Caki2 (cell line): ENCODE measurements at regions not wholly inside any gene's neighbourhood (a gene's known extent, or its start where the extent isn't known, plus 50 kb on each side); places are given as distances from the start of the nearest gene placed in this dataset.

Experiments
- DNase-seq: peaks from one replicate; pipeline ENCODE4 v3.0.0-alpha.2; 2015; ENCODE audit warnings: low read depth
- in situ Hi-C: cut with HindIII; loops from 2 replicates; pipeline ENCODE4 v1.10.0; 2016; ENCODE audit warnings: low sequenced_read_pairs, low pct_unique_long_range_greater_than_20kb, mixed read lengths

- in situ Hi-C loops, result no loop called here
- no peak for DNase-seq
Measured at GRCh38 chr6:141267420-141267819, 865.3 kb upstream of the GJE1 start.

GRCh38 chr6:141265756-141266623, 866.7 kb upstream of the GJE1 start:
- no peak for DNase-seq
- in situ Hi-C loops, result no loop called here

- no peak for DNase-seq
- in situ Hi-C loops, result no loop called here
Measured at GRCh38 chr6:141264101-141264500, 868.6 kb upstream of the GJE1 start.

GRCh38 chr6:141261672-141262060, 871.1 kb upstream of the GJE1 start:
- in situ Hi-C loops, result no loop called here
- DNase-seq, result no peak

- in situ Hi-C loops, result no loop called here
Measured at GRCh38 chr6:141261016-141261671, 871.6 kb upstream of the GJE1 start.

GRCh38 chr6:141260627-141261015, 872.1 kb upstream of the GJE1 start:
- no peak for DNase-seq
- in situ Hi-C loops, result no loop called here

More at GRCh38 chr6:141261016-141261671, 871.6 kb upstream of the GJE1 start:
- DNase-seq, result no peak

- in situ Hi-C loops, result no loop called here
- no peak for DNase-seq
Measured at GRCh38 chr6:141259807-141260206, 872.9 kb upstream of the GJE1 start.

GRCh38 chr6:141259091-141259490, 873.6 kb upstream of the GJE1 start:
- no peak for DNase-seq
- in situ Hi-C loops, result no loop called here

- DNase-seq, result no peak
- in situ Hi-C loops, result no loop called here
Measured at GRCh38 chr6:141258516-141258915, 874.2 kb upstream of the GJE1 start.

- DNase-seq, result no peak
- in situ Hi-C loops, result no loop called here
Measured at GRCh38 chr6:141254336-141254735, 878.4 kb upstream of the GJE1 start.

- no peak for DNase-seq
- in situ Hi-C loops, result no loop called here
Measured at GRCh38 chr6:141252828-141253608, 879.7 kb upstream of the GJE1 start.

- in situ Hi-C loops, result no loop called here
Measured at GRCh38 chr6:141251286-141251685, 881.4 kb upstream of the GJE1 start.

GRCh38 chr6:141248021-141248799, 884.5 kb upstream of the GJE1 start:
- in situ Hi-C loops, result no loop called here
- no peak for DNase-seq

More at GRCh38 chr6:141251286-141251685, 881.4 kb upstream of the GJE1 start:
- no peak for DNase-seq

GRCh38 chr6:141244366-141244765, 888.4 kb upstream of the GJE1 start:
- peak; percentile 28 for DNase-seq
- in situ Hi-C loops, result no loop called here

GRCh38 chr6:141242957-141243356, 889.8 kb upstream of the GJE1 start:
- no peak for DNase-seq
- in situ Hi-C loops, result no loop called here

GRCh38 chr6:141229296-141229695, 903.4 kb upstream of the GJE1 start:
- DNase-seq, result no peak

GRCh38 chr6:141218583-141218982, 914.1 kb upstream of the GJE1 start:
- in situ Hi-C loops, result no loop called here
- no peak for DNase-seq

More at GRCh38 chr6:141229296-141229695, 903.4 kb upstream of the GJE1 start:
- in situ Hi-C loops, result no loop called here

- in situ Hi-C loops, result no loop called here
- no peak for DNase-seq
Measured at GRCh38 chr6:141216726-141217125, 916.0 kb upstream of the GJE1 start.
